Activated CD8-positive, alpha-beta memory T cell treated with anti-CD3 and anti-CD28 coated beads, Interleukin-2, amount 50 U/mL, for 48 hours (primary cell): ENCODE measurements at regions not wholly inside any gene's neighbourhood (a gene's known extent, or its start where the extent isn't known, plus 50 kb on each side); places are given as distances from the start of the nearest gene placed in this dataset.
A peak's percentile ranks its signal among the peaks of the same experiment; 100 is the strongest.

Experiments
- DNase-seq: peaks from one replicate; pipeline ENCODE4 v3.0.0-alpha.2; 2020

DNA sequence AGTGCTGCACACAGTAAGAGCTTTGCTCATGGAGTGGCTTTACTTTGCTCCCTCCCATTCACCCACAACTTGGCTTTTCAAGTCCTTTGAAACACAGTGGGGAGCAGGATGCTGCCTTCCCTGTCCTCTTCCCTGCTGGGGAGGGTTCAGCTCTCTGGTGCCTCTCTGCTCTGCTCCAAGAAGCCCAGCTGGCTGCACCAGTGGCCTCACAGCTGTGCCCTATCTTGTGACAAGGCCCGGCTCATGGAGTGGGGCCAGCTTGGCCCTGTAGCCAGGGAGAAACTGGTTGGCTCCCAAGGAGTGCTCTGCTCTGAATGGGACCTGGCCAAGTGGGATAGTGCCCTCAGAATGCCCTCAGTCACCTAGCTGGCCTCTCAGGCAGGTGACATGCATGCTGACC lies 212.3 kb upstream of the ZMIZ1 start:
- DNase-seq = no peak

DNA sequence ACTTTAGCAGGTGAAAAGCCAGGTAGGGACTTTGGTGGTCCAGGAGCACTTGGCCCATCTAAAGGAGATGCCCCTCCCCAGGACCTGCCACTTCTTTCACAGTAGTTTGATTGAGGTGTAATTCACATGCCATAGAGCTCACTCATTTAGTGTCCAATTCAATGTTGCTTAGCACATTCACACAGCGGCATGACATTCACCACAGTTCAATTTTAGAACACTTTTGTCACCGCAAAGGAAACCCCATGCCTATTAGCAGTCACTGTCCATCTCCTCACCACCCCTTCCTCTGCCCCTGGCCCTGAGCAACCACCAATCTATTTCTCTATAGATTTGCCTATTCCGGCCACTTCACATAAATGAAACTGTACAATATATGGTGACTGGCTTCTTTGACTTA lies 211.6 kb upstream of the ZMIZ1 start:
- no peak for DNase-seq

DNA sequence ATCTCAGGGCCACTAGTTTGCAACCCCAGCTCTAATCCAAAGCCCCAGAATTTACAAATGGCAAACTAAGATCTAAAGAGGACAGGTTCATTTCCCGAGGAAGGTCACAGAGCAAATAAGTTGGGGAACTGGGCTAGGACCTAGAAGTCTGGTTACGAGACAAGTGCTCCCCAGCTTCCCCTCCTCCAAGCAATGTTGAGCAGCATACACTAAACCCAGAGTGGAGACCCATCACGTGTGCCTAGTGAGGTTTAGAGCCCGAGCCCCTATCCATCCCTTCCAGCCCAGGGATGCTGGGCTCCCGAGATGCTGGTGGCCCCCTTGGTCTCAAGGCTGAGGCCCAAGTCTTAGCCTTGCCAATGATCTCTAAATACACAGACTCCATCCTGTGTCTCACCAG lies 209.5 kb upstream of the ZMIZ1 start:
- DNase-seq = peak; percentile 6

DNA sequence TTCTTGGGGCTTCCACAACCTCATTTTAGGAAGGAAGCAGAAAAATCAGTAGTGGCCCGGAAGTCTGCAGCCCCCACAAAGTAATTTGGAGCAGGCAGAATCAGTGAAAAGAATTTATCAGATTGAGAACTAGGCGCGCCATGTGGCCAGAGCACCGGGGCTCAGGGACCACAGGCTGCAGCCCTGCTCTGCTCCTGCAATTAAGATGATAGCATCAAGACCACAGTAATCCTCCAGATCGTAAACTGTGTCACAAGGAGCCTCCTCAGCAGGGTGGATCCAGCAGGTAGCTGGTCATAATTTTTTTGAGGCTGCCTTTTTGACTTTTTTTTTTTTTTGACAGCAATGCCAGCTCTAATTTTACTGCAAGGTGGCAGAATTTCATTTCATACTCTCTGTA lies 209.0 kb upstream of the ZMIZ1 start:
- DNase-seq = no peak

DNA sequence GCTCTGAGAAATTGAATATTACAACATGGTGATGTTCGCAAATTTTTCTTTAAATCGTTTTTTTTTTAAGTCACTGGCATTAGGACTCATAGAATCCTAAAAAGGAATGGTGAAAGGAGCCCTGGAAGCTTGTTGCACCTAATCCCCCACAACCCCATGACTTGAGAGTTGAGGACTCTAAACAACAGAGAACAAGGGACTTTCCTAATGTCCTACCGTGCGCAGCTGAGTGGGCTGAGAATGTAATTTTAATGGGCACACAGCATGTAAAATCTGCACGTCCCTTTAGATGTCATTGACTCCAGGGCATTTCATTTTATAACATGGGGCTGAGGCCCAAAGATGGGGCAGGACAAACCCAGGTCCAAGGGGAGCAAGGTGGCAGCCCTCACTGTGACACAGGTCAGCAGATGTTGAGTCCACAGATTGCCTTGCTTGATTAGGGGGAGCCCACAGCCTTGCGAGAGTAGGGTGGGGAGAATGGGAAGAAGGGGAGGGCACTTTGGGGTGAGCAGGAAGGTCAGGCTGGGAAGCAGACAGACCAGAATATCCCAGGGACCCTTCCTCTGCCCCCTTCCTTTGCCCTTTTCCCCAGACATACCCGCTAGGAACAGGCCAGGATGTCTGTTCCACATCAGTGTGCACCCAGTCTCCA lies 208.4 kb upstream of the ZMIZ1 start:
- no peak for DNase-seq

DNA sequence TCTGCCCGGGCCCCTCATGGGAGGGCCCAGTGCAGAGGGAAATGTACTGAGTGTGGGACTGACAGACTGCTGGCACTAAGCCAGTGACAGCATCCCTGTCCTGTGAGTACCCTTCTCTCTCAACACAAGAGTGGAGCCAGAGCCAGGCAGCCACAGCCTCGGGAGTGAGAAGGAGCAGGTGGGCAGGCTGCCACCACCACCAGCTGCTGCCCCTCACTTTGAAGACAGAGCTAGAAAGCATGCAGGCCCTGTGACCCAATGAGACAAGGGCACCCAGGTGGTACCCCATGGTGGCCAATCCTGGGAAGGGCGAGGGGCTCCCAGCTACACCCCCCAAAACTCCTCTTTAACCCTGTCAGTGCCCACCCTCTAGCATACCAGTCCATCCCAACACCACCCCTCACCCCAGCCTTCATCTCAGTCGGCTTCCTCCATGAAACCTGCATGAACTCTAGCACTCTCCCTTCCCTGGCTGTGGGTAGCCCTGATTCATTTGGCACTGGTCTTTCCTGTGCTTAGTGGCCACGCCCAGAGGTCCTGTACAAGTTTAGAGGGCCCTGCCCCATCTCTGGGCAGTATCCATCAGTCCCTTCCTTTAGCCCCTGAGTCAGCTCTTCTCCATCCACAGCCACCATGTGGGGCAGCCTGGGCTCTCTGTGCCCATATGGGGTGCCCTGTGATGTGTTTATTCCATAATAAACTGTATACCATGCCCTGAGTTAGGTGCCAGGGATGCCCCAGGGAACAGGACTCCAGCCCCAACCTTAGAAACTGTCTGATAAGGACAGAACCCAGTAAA lies 207.0 kb upstream of the ZMIZ1 start:
- DNase-seq = no peak

DNA sequence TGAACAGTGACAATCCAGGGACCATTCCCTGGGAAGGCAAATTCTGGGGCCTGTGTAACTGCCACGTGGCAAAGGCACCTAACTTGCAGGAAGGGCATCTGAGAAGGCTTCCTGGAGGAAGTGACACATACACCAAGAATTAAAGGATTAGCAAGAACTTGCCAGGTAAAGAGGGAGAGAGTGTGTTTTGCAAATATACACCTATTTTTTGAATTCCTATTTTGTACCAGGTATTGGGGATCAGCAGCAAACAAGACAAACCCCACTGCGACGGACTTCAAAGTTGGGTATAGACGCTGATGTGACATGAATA lies 206.5 kb upstream of the ZMIZ1 start:
- no peak for DNase-seq

DNA sequence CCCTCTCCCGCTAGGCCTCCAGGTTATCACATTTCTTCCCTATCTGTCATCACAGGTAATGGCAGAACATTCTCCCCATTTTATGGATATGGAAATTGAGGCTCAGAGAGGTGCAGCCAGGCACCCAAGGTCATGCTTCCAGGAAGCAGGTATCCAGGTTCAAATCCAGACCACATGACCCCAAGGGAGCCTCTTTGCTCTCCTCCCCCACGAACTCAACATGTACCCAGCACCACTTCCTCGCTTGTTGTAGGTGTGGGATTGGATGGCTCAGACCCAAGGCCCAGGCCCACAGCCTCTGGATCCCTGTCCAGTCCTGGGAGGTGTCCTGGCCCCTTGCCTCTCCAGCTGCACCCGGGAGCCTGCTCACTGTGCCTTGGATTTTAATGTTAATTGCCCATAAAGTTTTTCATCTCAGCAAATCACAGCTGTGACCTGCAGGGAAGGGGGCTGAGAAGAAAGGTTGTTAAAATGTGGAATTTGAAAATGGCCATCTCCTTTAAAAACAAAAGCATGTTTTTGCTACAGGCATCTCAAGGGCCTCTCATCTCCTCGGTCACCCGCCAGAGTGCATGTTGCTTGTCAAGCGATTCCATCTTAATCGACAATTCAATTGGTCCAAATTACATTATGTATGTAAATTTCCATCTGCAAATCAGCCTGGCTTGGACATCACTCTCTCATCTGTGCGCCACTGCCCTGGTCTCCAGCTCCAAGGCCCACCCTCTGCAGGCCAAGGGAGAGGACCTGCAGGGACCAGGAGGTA lies 205.4 kb upstream of the ZMIZ1 start:
- no peak for DNase-seq

DNA sequence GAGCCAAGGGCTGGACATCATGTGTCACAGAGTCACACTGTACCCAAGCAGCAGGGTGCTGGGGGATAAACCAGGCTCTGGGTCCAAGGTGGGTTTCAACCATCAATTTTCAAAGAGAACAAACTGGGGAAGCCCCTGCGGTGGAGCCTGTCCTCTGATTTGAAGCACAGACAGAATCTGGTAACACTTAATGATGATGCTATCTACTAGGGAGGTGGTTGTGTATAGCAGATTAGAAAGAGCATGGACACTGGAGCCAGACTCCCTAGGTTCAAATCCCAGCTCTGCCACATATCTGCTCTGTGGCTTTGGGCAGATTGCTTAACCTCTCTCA lies 204.9 kb upstream of the ZMIZ1 start:
- DNase-seq = no peak

DNA sequence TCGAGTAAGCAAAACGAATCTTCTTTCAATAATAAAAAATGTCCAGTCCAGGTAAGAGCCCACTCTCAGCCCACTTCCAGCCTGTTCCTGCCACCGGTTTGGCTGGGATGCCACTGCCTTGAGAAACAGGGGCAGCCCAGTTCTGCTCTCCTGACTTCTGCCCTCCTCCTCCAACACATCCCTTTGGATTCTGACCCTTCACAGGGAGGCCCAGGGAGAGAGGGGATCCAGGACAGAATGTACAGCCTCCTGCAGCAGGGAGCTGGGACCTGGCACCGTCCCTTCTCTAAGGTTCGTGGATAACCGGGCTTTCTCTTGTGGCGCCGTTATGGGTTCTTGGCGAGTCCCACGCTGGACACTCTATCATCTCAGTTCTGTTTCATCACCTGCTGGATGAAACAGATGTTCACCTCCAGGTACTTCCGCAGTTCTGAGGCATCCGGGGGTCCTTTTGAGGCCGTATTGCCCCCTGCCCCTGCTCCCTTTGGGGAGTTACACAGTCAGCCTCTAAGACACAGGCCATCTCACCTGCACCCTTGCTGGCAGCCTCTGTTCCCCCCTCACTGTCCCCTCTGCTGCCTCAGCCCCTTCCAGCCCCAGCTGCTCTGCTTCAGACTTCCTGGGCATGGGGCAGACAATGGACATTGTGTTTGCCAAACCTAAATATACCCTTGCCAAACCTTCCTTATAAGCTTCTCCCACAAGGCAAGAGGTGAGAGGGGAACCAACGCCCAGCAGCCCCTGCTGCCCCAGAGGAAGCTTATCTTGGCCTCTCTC lies 203.8 kb upstream of the ZMIZ1 start:
- DNase-seq = no peak

DNA sequence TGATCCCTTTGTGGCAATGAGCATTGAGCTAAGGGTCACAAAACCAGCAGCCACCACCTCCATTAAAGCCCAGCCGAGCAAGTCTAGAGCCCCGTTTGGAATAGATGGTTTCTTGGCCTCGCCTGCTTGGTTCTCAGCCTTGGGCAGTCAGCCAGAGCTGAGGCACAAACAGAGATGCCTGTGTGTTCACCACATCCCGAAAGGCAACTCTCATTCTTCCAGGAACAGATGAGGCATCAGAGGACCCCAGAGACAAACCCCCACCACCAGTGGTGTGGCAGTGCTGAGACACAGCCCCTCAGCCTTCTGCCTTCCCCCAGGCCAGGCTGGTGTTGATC lies 203.3 kb upstream of the ZMIZ1 start:
- no peak for DNase-seq

DNA sequence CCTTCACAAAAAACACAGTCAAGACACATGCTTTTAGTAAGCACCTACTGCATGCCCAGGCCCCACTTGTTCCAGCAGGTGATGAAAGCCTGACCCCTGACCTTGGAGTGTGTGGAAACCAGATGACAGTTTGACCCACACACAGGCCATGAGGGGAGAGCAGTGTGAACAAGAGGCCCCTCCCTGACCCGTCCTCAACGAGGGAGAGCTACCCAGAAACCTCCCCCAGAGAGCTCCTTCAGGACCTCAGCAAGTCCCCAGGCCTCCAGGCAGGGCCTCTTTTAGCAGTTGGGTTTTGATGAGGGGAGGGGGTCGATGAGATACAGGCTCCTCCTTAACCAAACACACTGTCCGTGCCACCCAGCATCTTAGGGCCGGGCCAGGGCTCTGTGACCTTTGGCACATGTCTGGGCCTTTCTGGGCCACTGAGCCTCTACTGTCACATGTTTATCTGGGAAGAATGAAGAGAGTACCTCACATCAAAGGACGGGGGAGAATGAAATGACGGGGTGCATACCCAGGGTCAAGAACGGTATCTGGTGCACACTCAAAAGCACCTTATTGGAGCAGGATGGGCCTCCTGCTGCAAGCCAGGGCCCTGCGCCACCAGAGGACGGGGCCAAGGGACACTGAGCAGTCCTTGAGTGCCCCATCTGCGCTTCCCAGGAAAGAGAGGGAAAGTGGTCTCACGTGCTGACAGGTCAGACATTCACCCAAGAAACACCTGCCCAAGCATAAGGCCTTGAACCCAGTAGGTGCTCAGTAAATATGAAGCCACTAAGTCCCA lies 202.6 kb upstream of the ZMIZ1 start:
- DNase-seq = no peak

DNA sequence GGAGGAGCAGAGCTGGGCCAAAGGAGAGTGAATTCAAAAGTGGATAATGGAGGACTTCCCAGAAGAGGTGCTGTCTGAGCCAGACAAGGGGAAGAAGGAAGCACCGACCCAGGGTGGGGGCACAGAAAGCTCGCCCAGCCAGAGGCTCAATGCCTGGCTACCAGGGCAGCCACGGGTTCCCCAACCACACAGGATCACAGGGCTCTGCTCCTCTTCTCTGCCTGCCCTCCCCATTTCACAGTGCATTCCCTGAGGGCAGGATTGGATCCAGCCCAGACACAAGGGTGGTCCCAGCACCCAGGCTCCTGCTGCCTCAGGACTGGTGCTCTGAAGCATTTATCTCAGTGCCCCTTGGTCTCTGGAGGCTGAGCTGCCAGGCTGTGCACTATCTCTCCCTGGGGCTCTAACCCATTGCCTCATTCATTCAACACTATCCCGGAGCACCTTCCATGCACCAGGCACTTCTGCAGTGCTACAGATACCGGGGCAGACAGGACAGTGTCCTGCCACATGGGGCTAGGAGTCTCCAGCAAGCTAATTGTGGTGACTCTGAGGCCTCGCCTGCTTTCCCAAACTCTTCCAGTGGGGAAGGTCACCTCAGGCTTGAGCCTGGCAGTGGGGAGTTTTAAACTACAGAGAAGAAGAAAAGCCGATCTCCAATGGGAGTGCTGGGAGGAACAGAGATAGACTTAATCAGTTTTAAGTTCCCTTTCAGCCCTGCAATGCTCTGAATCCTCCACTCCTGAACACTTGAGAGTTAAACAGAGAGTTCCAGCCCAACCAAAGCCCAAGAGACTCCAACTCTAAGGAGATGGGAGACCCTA lies 201.8 kb upstream of the ZMIZ1 start:
- no peak for DNase-seq

DNA sequence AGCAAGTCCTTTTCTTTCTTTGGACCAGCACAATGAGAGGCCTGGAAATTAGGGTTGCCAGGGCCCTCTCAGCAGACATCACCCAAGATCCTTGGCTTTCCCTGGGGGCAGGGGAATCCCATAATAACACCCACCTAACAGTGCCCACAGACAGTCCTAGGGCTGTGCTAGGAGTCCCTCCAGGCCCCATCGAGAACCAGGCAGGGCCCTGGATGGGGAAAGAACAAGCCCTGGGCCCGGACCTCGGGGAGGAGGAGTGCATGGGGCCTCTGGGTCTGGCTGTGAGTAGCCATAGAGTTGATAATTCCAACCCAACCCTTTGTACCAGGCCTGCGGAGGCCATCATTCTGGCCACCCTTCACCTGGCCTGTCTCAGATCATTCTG lies 201.2 kb upstream of the ZMIZ1 start:
- no peak for DNase-seq

DNA sequence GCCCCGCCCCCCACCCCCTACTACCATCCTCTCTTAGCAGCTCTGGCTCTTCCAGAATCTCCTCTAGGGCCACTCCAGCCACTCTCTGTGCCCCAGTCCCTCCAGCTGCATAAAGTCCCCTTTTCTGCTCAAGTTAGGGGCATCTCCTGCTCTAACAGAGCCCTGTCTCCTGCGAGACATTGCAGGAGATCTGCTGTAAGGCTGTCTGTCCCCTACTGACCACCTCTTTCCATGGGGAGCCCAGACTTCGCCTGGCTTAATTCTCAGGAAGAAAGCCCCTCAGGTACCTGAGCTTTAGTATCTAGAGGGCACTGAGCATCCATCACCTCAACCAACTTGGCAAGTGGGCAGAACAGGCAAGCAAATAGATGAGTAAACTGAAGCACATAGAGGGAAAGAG lies 200.7 kb upstream of the ZMIZ1 start:
- DNase-seq = no peak

DNA sequence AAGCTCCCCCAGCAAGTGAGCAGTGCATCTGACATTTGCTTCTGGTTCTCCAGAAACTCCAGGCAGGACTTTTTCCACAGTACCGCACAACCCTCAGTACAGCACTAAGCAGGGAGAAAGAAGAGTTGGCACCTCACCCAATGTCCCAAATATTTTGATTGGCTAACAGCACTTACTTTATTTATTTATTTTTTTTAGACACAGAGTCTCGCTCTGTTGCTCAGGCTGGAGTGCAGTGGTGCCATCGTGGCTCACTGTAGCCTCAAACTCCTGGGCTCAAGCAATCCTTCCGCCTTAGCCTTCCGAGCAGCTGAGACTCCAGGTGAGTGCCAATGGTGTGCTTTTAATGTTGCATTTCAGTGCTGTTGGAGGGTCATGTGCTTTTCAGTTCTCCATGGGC lies 200.3 kb upstream of the ZMIZ1 start:
- no peak for DNase-seq

DNA sequence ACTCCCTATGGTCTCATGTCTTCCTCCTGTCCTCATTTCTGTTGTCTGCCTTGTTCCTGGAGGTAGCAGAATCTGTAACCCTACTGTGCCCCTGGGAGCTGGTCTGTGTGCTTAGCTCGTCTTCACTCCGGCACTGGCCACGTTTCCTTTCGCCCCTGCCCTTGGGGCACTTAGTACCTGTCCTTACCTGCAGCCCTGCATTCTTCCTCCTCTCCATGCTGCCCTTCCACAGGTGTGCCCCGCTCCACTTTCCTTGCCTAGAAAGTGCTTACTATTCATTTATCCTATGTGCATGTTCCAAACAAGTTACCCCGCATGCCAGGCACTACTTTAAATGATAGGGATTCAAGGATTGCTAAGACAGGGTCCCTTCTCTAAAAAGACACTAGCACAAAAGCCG lies 199.9 kb upstream of the ZMIZ1 start:
- DNase-seq = no peak

DNA sequence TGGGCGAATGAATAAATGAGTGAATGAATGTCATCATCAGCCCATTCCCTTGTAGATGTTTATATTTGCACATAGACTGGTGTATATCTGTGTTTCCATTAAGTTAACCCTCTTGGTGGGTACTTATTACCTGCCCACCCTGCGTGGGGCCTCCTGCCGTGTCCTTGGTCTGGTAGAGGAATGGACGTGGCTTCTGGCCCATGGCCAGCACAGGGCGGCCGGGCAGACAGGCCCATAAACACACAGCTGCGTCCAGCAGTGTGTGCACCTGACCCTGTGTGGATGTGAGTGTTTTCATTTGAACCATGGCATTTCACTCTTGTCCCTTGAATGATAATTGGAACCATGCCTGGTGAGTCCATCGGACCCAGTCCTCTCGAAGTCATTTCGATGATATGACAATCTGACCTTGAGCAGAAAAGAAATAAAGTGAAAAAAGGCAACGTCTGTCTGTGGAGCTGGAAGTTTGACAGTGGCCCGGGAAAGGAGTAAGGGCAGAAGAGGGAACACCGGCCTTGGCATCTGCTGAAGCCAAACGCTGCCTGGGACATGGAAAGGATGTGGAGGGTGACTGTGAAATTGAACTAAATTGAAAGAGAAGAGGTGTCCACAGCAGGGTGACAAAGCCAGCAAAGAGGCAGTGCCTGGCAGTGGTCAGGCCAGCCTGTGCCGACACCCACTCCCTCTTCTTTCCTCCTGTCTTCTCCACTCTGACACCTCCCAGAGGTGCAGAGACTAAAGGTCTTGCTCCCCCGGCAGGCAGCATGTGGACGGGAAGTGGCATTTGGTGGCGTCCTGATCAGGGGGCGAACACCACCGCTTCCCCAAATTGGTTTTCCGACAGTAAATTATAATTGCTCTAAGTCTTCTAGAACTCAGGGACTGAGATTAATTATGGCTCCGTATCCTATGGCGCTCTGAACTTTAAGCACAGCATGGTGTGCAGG lies 199.0 kb upstream of the ZMIZ1 start:
- no peak for DNase-seq

DNA sequence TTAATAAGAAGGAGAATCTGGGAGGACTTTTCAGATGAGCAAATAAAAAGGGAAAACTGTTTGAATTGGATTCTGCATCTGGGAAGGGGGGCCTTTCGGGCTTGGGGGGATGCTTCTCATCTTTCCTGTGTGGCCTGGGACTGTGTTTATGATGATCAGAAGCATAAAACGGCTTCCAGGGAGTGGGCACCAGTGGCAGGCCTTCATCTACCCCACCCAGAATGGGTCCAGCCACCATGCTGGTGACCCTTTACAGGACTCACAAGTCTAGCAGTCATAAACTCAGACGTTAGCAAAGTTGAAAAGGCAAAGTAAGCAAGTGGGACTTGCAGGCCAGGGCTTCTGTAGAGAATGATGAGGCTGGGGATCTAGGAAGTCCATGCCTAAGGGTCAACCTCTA lies 198.3 kb upstream of the ZMIZ1 start:
- no peak for DNase-seq

DNA sequence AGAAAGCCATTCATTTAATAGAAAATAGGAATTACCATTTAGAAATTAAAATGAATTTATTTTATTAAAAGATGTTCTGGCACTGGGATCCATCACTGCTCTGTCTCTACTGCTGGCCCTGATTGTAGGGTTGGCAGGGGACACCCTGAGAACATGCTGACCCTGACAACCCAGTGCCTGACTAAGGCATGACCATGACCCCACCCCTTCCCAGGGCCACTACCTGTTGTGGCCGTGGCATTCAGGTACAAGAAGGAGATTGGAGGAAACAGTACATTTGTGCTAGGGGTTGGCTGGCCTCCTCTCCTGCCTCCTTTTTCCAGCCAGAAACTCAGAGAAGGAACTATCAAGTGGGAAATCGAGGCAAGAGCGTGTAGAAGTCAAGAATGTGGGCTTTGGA lies 197.0 kb upstream of the ZMIZ1 start:
- no peak for DNase-seq

DNA sequence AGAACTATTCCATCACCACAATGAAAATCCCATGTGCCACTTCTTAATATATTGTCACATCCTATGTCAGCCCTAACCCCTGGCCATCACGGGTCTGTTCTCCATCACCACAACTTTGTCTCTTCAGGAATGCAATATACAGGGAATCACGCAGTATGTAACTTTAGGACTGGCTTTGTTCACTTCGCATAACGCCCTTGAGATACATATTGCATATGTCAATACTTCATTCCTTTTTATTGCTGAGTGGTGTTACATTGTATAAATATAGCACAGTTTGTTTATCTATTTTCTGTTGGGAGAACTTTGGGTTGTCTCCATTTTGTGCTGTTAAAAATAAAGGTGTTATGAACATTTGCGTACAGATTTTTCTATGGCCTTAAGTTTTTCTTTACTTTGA lies 195.4 kb upstream of the ZMIZ1 start:
- no peak for DNase-seq
